C4-2B (cell line): ENCODE measurements at regions not wholly inside any gene's neighbourhood (a gene's known extent, or its start where the extent isn't known, plus 50 kb on each side); places are given as distances from the start of the nearest gene placed in this dataset.

Experiments used
- H3K27ac ChIP-seq: fragments of 450-650 bp; 2 replicates; pipeline ENCODE4 v1.5.1; 2017
- ZFX ChIP-seq: fragments of 450-650 bp; IDR thresholded peaks from 2 replicates; pipeline ENCODE4 v1.6.1; 2017
- TF ChIP-seq, protein P1 (sequence below): fragments of 450-650 bp; conservative IDR thresholded peaks from 2 replicates; pipeline ENCODE4 v1.5.1; 2017; ENCODE audit warnings: mild to moderate bottlenecking

DNA sequence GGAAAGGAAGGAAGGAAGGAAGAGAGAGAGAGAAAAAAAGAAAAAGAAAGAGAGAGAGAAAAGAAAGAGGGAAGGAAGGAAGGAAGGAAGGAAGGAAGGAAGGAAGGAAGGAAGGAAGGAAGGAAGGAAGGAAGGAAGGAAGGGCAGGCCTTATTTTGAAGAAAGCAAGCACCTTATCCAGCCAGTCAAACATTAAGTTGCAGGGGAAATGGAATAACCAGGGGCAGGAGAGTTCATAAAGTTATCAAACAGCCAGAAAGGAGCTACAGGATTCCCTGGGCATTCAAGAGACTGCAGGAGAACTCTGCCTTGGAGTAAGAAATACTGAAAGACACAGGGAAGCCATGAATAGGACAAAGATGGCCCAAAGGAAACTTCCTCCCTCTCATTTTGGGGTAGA lies 672.0 kb upstream of the INTU start:
- no peak overlapping the region for H3K27ac ChIP-seq
- TF ChIP-seq, protein P1, sequence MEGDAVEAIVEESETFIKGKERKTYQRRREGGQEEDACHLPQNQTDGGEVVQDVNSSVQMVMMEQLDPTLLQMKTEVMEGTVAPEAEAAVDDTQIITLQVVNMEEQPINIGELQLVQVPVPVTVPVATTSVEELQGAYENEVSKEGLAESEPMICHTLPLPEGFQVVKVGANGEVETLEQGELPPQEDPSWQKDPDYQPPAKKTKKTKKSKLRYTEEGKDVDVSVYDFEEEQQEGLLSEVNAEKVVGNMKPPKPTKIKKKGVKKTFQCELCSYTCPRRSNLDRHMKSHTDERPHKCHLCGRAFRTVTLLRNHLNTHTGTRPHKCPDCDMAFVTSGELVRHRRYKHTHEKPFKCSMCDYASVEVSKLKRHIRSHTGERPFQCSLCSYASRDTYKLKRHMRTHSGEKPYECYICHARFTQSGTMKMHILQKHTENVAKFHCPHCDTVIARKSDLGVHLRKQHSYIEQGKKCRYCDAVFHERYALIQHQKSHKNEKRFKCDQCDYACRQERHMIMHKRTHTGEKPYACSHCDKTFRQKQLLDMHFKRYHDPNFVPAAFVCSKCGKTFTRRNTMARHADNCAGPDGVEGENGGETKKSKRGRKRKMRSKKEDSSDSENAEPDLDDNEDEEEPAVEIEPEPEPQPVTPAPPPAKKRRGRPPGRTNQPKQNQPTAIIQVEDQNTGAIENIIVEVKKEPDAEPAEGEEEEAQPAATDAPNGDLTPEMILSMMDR: no peak
- no peak for TF ChIP-seq ZFX

GRCh38 chr4:126961661-126962060 lies 671.1 kb upstream of the INTU start:
- no peak for TF ChIP-seq ZFX
- TF ChIP-seq, protein P1: no peak
- no peak overlapping the region for H3K27ac ChIP-seq

DNA sequence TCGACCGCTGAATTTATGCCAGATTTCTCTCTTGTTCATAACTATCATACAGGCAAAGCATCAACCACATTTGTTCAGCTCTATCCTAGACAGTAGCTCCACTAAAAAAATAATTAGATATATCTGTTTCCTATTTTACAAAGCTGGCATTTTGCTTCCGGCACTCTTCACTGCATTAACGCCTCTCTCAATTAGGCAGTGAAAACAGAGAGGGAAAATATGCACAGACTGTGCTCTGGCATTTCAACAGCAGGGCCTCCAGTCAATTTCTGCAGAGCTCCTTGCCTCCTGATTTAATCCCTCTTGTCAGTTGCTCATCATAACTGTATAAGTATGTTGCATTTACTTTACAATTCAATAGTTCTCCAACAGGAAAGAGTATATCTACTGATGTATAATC lies 666.9 kb upstream of the INTU start:
- TF ChIP-seq, protein P1: no peak
- no peak for TF ChIP-seq ZFX
- no peak overlapping the region for H3K27ac ChIP-seq

- TF ChIP-seq ZFX: no peak
- TF ChIP-seq, protein P1: no peak
- H3K27ac ChIP-seq: no peak overlapping the region
Measured at GRCh38 chr4:126969360-126970235, 663.2 kb upstream of the INTU start.

GRCh38 chr4:126973201-126973600 lies 659.6 kb upstream of the INTU start:
- TF ChIP-seq, protein P1: no peak
- TF ChIP-seq ZFX: no peak
- H3K27ac ChIP-seq: no peak overlapping the region

DNA sequence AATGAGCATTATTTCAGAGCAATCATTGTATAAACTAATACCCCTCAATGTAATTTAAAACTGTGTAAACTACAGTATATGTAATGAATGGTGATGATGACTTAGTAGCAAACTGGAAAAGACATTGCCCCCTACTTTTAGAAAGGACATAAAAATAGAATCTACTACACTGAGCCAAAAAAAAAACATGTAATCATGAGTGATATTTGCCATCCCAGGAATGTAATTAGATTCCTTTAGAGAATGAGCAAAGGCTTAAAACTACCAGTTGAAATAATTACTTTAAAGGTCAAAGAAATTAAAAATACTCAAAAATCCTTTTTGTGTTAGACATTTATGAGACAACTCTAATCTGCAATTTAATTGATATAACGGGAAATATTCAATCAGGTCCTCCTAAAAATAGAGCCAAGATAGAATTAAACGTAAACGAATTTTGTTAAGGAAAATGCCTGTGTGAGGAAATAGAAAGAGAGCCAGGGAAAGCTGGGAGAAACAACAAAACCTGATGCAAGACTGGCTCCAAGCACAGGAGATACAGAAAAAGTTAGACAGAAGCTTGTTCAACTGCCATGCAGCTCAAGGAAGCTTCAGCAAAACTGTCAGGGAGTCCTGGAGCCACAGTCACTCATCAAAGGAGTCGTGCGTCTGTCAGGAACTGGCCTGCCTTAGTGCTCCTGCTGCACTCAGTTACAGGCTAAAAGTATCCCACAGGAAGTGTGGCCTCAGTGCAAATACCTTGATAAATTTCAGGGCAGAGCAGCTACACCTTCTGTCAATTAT lies 655.7 kb upstream of the INTU start:
- TF ChIP-seq ZFX: no peak
- TF ChIP-seq, protein P1: no peak
- no peak overlapping the region for H3K27ac ChIP-seq

GRCh38 chr4:126986005-126986404 lies 646.8 kb upstream of the INTU start:
- H3K27ac ChIP-seq: no peak overlapping the region
- no peak for TF ChIP-seq ZFX
